SK-N-SH treated with all-trans-retinoic acid at 6 μM for 48 hours (cell line): ENCODE measurements at regions not wholly inside any gene's neighbourhood (a gene's known extent, or its start where the extent isn't known, plus 50 kb on each side); places are given as distances from the start of the nearest gene placed in this dataset.

Experiments
- ATAC-seq: fragments of 200-7000 bp; cut with Tn5 transposase; 3 replicates; pipeline ENCODE4 v1.9.1; 2020; ENCODE audit warnings: mild to moderate bottlenecking, moderate library complexity
- ARNTL ChIP-seq: fragments of 450-650 bp; formaldehyde crosslinking; IDR thresholded peaks from 2 replicates; pipeline ENCODE4 v1.5.0; 2020; ENCODE audit warnings: low read depth, mild to moderate bottlenecking, moderate library complexity, borderline replicate concordance
- BACH2 ChIP-seq: fragments of 250-450 bp; sonication (Bioruptor Pico); IDR thresholded peaks from 2 replicates; pipeline ENCODE4 v1.9.0; 2021; ENCODE audit warnings: mild to moderate bottlenecking, borderline replicate concordance
- CSDC2 ChIP-seq: fragments of 250-450 bp; sonication (Bioruptor Pico); IDR thresholded peaks from 2 replicates; pipeline ENCODE4 v1.5.0; 2020; ENCODE audit warnings: mild to moderate bottlenecking, moderate library complexity
- CSRNP3 ChIP-seq: fragments of 250-450 bp; sonication (Bioruptor Pico); IDR thresholded peaks from 2 replicates; pipeline ENCODE4 v1.5.1; 2021; ENCODE audit warnings: mild to moderate bottlenecking, moderate library complexity
- ESRRG ChIP-seq: fragments of 250-450 bp; sonication (Bioruptor Pico); IDR thresholded peaks from 2 replicates; pipeline ENCODE4 v1.6.1; 2021; ENCODE audit warnings: mild to moderate bottlenecking
- GLIS3 ChIP-seq: fragments of 250-450 bp; sonication (Bioruptor Pico); IDR thresholded peaks from 2 replicates; pipeline ENCODE4 v1.5.0; 2020; ENCODE audit warnings: mild to moderate bottlenecking, moderate library complexity
- ISL1 ChIP-seq: fragments of 250-450 bp; sonication (Bioruptor Pico); IDR thresholded peaks from 2 replicates; pipeline ENCODE4 v2.1.2; 2022; ENCODE audit warnings: mild to moderate bottlenecking, moderate library complexity
- OSR1 ChIP-seq: fragments of 250-450 bp; sonication (Bioruptor Pico); IDR thresholded peaks from 2 replicates; pipeline ENCODE4 v1.8.0; 2022; ENCODE audit warnings: moderate library complexity, mild to moderate bottlenecking, inconsistent platforms
- PATZ1 ChIP-seq: fragments of 250-450 bp; sonication (Bioruptor Pico); IDR thresholded peaks from 2 replicates; pipeline ENCODE4 v1.8.0; 2020; ENCODE audit warnings: mild to moderate bottlenecking, moderate library complexity, borderline replicate concordance
- POU6F1 ChIP-seq: fragments of 250-450 bp; sonication (Bioruptor Pico); IDR thresholded peaks from 2 replicates; pipeline ENCODE4 v1.8.0; 2021; ENCODE audit warnings: low read depth, mild to moderate bottlenecking, moderate library complexity, borderline replicate concordance
- PPARA ChIP-seq: fragments of 250-450 bp; sonication (Bioruptor Pico); IDR thresholded peaks from 2 replicates; pipeline ENCODE4 v1.5.0; 2020; ENCODE audit warnings: mild to moderate bottlenecking, borderline replicate concordance
- RARB ChIP-seq: fragments of 250-450 bp; sonication (Bioruptor Pico); IDR thresholded peaks from 2 replicates; pipeline ENCODE4 v1.8.0; 2021; ENCODE audit warnings: mild to moderate bottlenecking, moderate library complexity
- TCF4 ChIP-seq: fragments of 250-450 bp; sonication (Bioruptor Pico); IDR thresholded peaks from 2 replicates; pipeline ENCODE4 v1.8.0; 2021; ENCODE audit warnings: mild to moderate bottlenecking, moderate library complexity, borderline replicate concordance
- TOX ChIP-seq: fragments of 250-450 bp; sonication (Bioruptor Pico); IDR thresholded peaks from 2 replicates; pipeline ENCODE4 v1.8.0; 2021; ENCODE audit warnings: mild to moderate bottlenecking, moderate library complexity, borderline replicate concordance
- TSHZ2 ChIP-seq: fragments of 250-450 bp; sonication (Bioruptor Pico); IDR thresholded peaks from 2 replicates; pipeline ENCODE4 v1.5.0; 2020; ENCODE audit warnings: mild to moderate bottlenecking, moderate library complexity
- ZC3H10 ChIP-seq: fragments of 250-450 bp; sonication (Bioruptor Pico); IDR thresholded peaks from 2 replicates; pipeline ENCODE4 v1.5.1; 2021; ENCODE audit warnings: mild to moderate bottlenecking, moderate library complexity
- ZFP3 ChIP-seq: fragments of 250-450 bp; sonication (Bioruptor Pico); IDR thresholded peaks from 2 replicates; pipeline ENCODE4 v1.5.0; 2020; ENCODE audit warnings: mild to moderate bottlenecking, moderate library complexity
- ZFP30 ChIP-seq: fragments of 450-650 bp; formaldehyde crosslinking; IDR thresholded peaks from 2 replicates; pipeline ENCODE4 v1.5.0; 2022; ENCODE audit warnings: mild to moderate bottlenecking, moderate library complexity
- ZNF565 ChIP-seq: fragments of 450-650 bp; formaldehyde crosslinking; conservative IDR thresholded peaks from 2 replicates; pipeline ENCODE4 v1.5.0; 2020; ENCODE audit warnings: low read depth, mild to moderate bottlenecking, moderate library complexity
- ZNF70 ChIP-seq: fragments of 450-650 bp; formaldehyde crosslinking; IDR thresholded peaks from 2 replicates; pipeline ENCODE4 v1.5.0; 2020; ENCODE audit warnings: mild to moderate bottlenecking, moderate library complexity
- ZNF8 ChIP-seq: fragments of 450-650 bp; formaldehyde crosslinking; IDR thresholded peaks from 2 replicates; pipeline ENCODE4 v1.5.0; 2020; ENCODE audit warnings: mild to moderate bottlenecking, moderate library complexity

- no peak for TF ChIP-seq ZNF565 (CRISPR knock-in tag)
- TF ChIP-seq, all 23 proteins: peak for 0
- no peak for ATAC-seq
Observed at GRCh38 chr18:38368886-38369285, 803.3 kb upstream of the CELF4 start.

GRCh38 chr18:38368246-38368645, 802.6 kb upstream of the CELF4 start:
- ATAC-seq = no peak
- TF ChIP-seq ZNF565 (CRISPR knock-in tag) (no peak), ZNF70 (CRISPR knock-in tag) (no peak), CSDC2 (no peak), RARB (CRISPR knock-in tag) (no peak), POU6F1 (CRISPR knock-in tag) (no peak), OSR1 (no peak), ESRRG (CRISPR knock-in tag) (no peak), ARNTL (CRISPR knock-in tag) (no peak), TSHZ2 (CRISPR knock-in tag) (no peak), TOX (CRISPR knock-in tag) (no peak), PATZ1 (no peak), TCF4 (CRISPR knock-in tag) (no peak), ZNF8 (CRISPR knock-in tag) (no peak), ZC3H10 (no peak)
- TF ChIP-seq, all 23 proteins: peak for 0

- no peak for ATAC-seq
Observed at GRCh38 chr18:38367473-38367872, 801.9 kb upstream of the CELF4 start.

More at GRCh38 chr18:38367473-38367872, 801.9 kb upstream of the CELF4 start:
- TF ChIP-seq CSDC2 = no peak
- TF ChIP-seq ISL1 = no peak
- TF ChIP-seq ZFP3 = no peak
- TF ChIP-seq CSRNP3 (CRISPR knock-in tag) = no peak
- TF ChIP-seq PPARA (CRISPR knock-in tag) = no peak
- TF ChIP-seq TOX (CRISPR knock-in tag) = no peak
- TF ChIP-seq GLIS3 (CRISPR knock-in tag) = no peak
- TF ChIP-seq ZFP30 (CRISPR knock-in tag) = no peak
- TF ChIP-seq BACH2 (CRISPR knock-in tag) = no peak
- TF ChIP-seq POU6F1 (CRISPR knock-in tag) = no peak
- TF ChIP-seq ZC3H10 = no peak
- TF ChIP-seq ZNF8 (CRISPR knock-in tag) = no peak
- TF ChIP-seq TCF4 (CRISPR knock-in tag) = no peak
